Skeletal muscle tissue (tissue), 3 donors: ENCODE measurements at regions not wholly inside any gene's neighbourhood (a gene's known extent, or its start where the extent isn't known, plus 50 kb on each side); places are given as distances from the start of the nearest gene placed in this dataset.
"Not testable (repeated sequence)": the region's sequence is repeated elsewhere in the genome, so short reads cannot be mapped to it uniquely, and the experiment has no call there.

Source experiments
- H3K27ac ChIP-seq: one replicate; pipeline ENCODE4 v1.7.0; 2013; ENCODE audit warnings: mild to moderate bottlenecking, low read depth, low read length, inconsistent platforms
- H3K27me3 ChIP-seq, 3 donors: one replicate each; pipeline ENCODE4 v1.7.0; 2013; ENCODE audit warnings: low read length in 3 of 3; ENCODE audit not compliant: control insufficient read depth in 3 of 3, insufficient read depth in 3 of 3
- H3K36me3 ChIP-seq, 3 donors: one replicate each; pipeline ENCODE4 v1.7.0; 2013; ENCODE audit warnings: low read length in 3 of 3; ENCODE audit not compliant: control insufficient read depth in 3 of 3, insufficient read depth in 3 of 3
- H3K4me1 ChIP-seq, 3 donors: one replicate each; pipeline ENCODE4 v1.7.0; 2013; ENCODE audit warnings: low read length in 3 of 3, mild to moderate bottlenecking in 3 of 3; ENCODE audit not compliant: control insufficient read depth in 3 of 3, insufficient read depth in 3 of 3
- H3K4me3 ChIP-seq, 3 donors: one replicate each; pipeline ENCODE4 v1.7.0; 2013; ENCODE audit warnings: low read length in 3 of 3
- H3K9ac ChIP-seq, 3 donors: one replicate each; pipeline ENCODE4 v1.7.0; 2013; ENCODE audit warnings: low read length in 3 of 3, mild to moderate bottlenecking in 3 of 3, moderate library complexity in 2 of 3, low read depth in 1 of 3
- H3K9me3 ChIP-seq, 3 donors: one replicate each; pipeline ENCODE4 v1.7.0; 2013; ENCODE audit warnings: low read length in 3 of 3; ENCODE audit not compliant: control insufficient read depth in 3 of 3
- donor health status: Osteomylitis.

GRCh38 chr3:167018591-167019111 lies 361.4 kb downstream of the ZBBX start:
- H3K9ac ChIP-seq, H3K27ac ChIP-seq, H3K27me3 ChIP-seq, H3K4me1 ChIP-seq, H3K36me3 ChIP-seq, H3K9me3 ChIP-seq, H3K4me3 ChIP-seq: not testable (repeated sequence)

- Histone ChIP-seq H3K27ac (no peak overlapping the region), H3K27me3 (no peaks in the 10 kb centered on the region), H3K4me3 (no peak overlapping the region), H3K36me3 (no peaks in the 10 kb centered on the region), H3K9me3 (peaks cover 0 to 2% (median 0%) of the 10 kb centered on the region in 3 donors), H3K9ac (no peak overlapping the region), H3K4me1 (no peaks in the 10 kb centered on the region)
Observed at GRCh38 chr3:167012691-167013090, 367.4 kb downstream of the ZBBX start.

GRCh38 chr3:167008791-167009190 lies 371.3 kb downstream of the ZBBX start:
- Histone ChIP-seq H3K9me3 (peaks cover 0 to 2% (median 0%) of the 10 kb centered on the region in 3 donors), H3K36me3 (no peaks in the 10 kb centered on the region), H3K27ac (no peak overlapping the region), H3K27me3 (no peaks in the 10 kb centered on the region), H3K4me1 (no peaks in the 10 kb centered on the region), H3K9ac (no peak overlapping the region), H3K4me3 (no peak overlapping the region)

DNA sequence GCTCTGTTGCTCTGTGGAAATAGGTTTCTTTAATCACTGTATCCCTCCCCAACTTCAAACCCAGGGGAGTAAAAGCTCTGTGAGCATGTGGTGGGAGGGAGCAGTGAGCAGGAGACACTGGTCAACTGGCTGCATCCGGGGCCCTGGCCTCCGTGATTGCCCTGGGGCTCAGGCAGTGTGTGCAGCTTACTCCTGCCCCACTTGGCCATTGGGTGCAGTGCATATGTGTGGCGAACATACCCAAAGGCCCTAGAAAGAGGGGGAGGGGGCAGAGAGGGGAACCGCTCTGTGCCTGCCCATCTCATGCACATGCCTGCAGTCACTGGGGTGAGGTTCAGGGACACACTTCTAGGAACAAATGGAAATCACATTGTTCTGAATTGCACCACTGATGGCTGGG lies 378.7 kb downstream of the ZBBX start:
- Histone ChIP-seq H3K27ac (no peak overlapping the region), H3K36me3 (no peaks in the 10 kb centered on the region), H3K9ac (no peak overlapping the region), H3K4me1 (no peaks in the 10 kb centered on the region), H3K4me3 (no peak overlapping the region), H3K9me3 (no peaks in the 10 kb centered on the region), H3K27me3 (no peaks in the 10 kb centered on the region)

- Histone ChIP-seq H3K4me3 (no peak overlapping the region), H3K36me3 (no peaks in the 10 kb centered on the region), H3K9me3 (no peaks in the 10 kb centered on the region), H3K27me3 (no peaks in the 10 kb centered on the region), H3K4me1 (no peaks in the 10 kb centered on the region), H3K9ac (no peak overlapping the region), H3K27ac (no peak overlapping the region)
Observed at GRCh38 chr3:166993015-166993630, 387.0 kb downstream of the ZBBX start.

DNA sequence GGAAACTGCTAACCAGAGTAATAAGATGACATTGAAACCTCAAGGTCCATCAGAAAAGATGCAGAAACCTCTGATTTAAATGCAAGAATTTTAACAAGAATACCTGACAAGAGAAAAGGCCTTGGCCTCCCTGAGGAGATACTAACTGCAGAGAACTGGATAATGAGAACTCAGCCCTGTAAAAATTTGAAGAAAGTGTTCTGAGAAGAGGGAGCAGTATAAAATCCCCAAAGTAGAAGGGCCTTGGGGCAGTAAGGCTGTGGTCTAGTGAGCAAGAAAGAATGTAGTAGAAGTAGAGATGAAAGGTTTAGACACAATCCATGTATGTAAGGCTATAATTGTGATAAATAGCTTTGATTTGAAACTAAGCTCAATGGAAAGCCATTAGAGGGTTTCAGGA lies 394.1 kb downstream of the ZBBX start:
- H3K27ac ChIP-seq, result no peak overlapping the region
- no peak overlapping the region for H3K4me3 ChIP-seq
- no peaks in the 10 kb centered on the region for H3K9me3 ChIP-seq
- H3K9ac ChIP-seq, result no peak overlapping the region
- H3K27me3 ChIP-seq, result no peaks in the 10 kb centered on the region
- H3K4me1 ChIP-seq, result no peaks in the 10 kb centered on the region
- H3K36me3 ChIP-seq, result no peaks in the 10 kb centered on the region

- not testable (repeated sequence) for H3K4me1 ChIP-seq, H3K27me3 ChIP-seq, H3K4me3 ChIP-seq, H3K9me3 ChIP-seq, H3K36me3 ChIP-seq, H3K27ac ChIP-seq, H3K9ac ChIP-seq
Observed at GRCh38 chr3:166975796-166976195, 404.3 kb downstream of the ZBBX start.

DNA sequence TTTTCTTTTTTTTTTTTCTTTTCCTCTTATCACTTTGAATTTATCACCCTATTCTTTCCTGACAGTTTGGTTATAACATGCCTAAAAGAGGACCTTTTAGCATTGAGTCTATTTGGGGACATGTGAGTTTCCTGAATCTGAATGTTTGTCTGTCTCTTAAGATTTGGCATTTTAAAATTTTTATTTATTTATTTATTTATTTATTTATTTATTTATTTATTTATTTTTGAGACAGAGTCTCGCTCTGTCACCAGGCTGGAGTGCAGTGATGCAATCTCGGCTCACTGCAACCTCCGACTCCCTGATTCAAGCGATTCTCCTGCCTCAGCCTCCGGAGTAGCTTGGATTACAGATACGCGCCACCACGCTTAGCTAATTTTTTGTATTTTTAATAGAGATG lies 412.4 kb downstream of the ZBBX start:
- not testable (repeated sequence) for H3K27me3 ChIP-seq, H3K36me3 ChIP-seq, H3K4me1 ChIP-seq, H3K9ac ChIP-seq, H3K9me3 ChIP-seq, H3K4me3 ChIP-seq, H3K27ac ChIP-seq

GRCh38 chr3:166962911-166963310 lies 417.2 kb downstream of the ZBBX start:
- H3K36me3 ChIP-seq, result no peaks in the 10 kb centered on the region
- H3K4me1 ChIP-seq, result no peaks in the 10 kb centered on the region
- no peak overlapping the region for H3K27ac ChIP-seq
- H3K9ac ChIP-seq, result no peak overlapping the region
- no peaks in the 10 kb centered on the region for H3K9me3 ChIP-seq
- H3K27me3 ChIP-seq, result no peaks in the 10 kb centered on the region
- no peak overlapping the region for H3K4me3 ChIP-seq

DNA sequence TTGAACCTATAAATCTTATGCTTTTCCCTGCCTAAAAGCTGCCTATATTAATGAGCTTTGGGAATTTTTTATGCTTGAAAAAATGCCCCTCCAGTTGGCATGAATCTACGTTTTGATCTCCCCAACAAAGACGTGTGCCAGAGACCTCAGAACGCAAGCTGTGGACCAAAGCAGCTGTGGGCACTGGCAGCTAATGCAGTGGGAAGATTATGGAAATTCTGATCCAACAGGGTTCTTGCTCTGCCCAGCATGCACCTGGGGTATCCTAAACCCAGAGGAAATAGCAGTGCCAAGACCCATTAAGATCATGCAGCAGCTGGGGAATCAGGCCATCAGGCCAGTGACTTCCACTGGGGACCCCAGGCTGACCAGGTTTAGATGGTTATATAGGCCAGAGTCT lies 423.0 kb downstream of the ZBBX start:
- Histone ChIP-seq H3K4me1 (no peaks in the 10 kb centered on the region), H3K4me3 (no peak overlapping the region), H3K27ac (no peak overlapping the region), H3K36me3 (no peaks in the 10 kb centered on the region), H3K9me3 (no peaks in the 10 kb centered on the region), H3K9ac (no peak overlapping the region), H3K27me3 (no peaks in the 10 kb centered on the region)
